D721Med (cell line): ENCODE measurements at regions not wholly inside any gene's neighbourhood (a gene's known extent, or its start where the extent isn't known, plus 50 kb on each side); places are given as distances from the start of the nearest gene placed in this dataset.
"Not testable (repeated sequence)": the region's sequence is repeated elsewhere in the genome, so short reads cannot be mapped to it uniquely, and the experiment has no call there.

Source experiments
- DNase-seq: peaks from one replicate; pipeline ENCODE4 v3.0.0; 2011; ENCODE audit warnings: low spot score; ENCODE audit not compliant: insufficient read length
- FAIRE-seq: peaks from 2 replicates; lab custom pipeline; 2011; peaks lifted over from hg19 to GRCh38; lab: Jason Lieb, UNC
- TF ChIP-seq, protein P1 (sequence below): IDR thresholded peaks from 2 replicates; pipeline ENCODE4 v1.5.1; 2012; ENCODE audit warnings: mild to moderate bottlenecking, control low read depth; ENCODE audit not compliant: insufficient read depth; ENCODE audit errors: missing control alignments

DNA sequence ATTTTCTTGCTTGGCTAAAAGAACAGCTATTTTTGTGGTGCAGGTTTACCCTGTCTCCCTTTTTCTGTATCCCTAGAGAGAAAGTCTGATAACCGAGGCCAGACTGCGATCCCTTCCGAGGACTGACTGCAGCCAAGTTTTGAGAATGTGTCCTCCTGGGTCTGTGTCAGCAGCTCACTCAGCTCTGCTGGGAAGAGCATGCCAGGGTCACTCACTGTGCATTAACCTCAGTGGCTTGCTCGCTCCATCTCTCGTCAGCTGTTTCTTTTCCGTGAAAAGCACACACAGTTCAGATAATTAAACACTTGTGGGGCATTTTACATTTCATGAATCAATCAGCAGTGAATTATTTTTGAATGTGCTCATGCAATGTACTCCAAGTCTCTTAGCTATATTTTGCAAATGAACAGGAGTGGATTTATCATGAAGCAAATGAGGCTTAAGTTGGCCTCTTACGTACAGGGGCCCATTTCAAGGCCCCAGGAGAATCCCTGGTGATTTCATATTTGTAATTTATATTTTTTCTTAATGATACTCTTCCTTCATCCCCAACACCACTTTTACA, 252.1 kb downstream of the SMARCA2 start:
- DNase-seq: no peak
- no peak for FAIRE-seq

DNA sequence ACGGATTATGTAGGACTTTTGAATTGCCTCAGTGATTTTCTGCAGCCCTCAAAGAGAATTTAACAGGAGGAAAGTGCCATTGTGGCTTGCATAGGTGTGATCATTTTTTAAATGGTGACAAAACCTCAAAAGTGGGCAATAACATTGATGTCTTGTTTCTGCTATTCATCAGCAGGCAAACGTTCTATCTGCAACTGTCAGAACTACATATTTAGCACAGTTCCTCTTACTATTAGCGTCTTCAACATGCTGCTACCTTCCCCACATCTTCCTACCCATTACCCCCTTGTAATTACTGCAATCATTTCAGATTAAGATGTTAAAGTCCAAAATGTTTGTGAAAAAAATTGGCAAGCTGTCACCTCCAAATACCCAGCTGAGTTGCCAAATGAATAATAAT, 254.6 kb downstream of the SMARCA2 start:
- TF ChIP-seq, protein P1, sequence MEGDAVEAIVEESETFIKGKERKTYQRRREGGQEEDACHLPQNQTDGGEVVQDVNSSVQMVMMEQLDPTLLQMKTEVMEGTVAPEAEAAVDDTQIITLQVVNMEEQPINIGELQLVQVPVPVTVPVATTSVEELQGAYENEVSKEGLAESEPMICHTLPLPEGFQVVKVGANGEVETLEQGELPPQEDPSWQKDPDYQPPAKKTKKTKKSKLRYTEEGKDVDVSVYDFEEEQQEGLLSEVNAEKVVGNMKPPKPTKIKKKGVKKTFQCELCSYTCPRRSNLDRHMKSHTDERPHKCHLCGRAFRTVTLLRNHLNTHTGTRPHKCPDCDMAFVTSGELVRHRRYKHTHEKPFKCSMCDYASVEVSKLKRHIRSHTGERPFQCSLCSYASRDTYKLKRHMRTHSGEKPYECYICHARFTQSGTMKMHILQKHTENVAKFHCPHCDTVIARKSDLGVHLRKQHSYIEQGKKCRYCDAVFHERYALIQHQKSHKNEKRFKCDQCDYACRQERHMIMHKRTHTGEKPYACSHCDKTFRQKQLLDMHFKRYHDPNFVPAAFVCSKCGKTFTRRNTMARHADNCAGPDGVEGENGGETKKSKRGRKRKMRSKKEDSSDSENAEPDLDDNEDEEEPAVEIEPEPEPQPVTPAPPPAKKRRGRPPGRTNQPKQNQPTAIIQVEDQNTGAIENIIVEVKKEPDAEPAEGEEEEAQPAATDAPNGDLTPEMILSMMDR: no peak
- FAIRE-seq (no peak), DNase-seq (no peak)

More for the DNA sequence above, 252.1 kb downstream of the SMARCA2 start:
- TF ChIP-seq, protein P1: no peak

DNA sequence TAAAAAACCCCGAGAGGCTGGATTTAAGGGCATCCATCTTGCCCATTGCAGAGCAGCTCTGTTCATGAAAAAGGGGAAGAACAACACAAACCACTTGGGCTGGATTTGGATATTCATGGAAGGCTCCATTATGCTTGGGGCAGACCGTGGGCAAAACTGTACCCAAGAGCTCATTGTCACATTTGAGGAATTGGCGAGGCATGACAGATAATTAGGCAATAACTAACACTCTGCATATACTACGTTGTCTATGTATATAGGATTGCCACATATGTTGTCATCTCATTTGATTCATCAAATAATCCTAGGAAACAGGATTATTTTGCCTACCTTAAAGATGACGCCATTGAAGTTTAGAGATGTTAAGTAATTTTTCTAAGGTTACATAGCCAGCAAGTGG, 255.4 kb downstream of the SMARCA2 start:
- no peak for FAIRE-seq
- TF ChIP-seq, protein P1: no peak

DNA sequence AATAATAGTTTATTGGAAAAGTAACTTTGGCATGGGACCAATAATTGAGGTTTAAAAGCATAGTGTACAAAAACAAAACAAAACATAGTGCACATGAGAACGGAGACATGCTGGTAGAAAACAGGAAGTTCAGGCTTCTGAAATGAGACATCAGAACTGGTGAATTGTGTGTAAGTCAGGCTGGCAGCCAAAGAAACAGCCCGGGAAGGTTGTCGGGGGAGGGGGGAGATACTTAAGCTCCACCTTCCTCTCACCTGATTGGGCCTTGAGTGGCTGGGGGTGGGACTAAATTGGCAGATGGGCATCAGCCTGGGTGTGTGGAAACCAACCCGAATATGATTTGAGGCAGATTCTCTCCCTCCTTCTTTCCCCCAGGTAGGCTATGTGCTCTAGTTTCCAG, 256.3 kb downstream of the SMARCA2 start:
- TF ChIP-seq, protein P1: no peak
- FAIRE-seq: no peak
- no peak for DNase-seq

More for the DNA sequence above, 255.4 kb downstream of the SMARCA2 start:
- DNase-seq: no peak

DNA sequence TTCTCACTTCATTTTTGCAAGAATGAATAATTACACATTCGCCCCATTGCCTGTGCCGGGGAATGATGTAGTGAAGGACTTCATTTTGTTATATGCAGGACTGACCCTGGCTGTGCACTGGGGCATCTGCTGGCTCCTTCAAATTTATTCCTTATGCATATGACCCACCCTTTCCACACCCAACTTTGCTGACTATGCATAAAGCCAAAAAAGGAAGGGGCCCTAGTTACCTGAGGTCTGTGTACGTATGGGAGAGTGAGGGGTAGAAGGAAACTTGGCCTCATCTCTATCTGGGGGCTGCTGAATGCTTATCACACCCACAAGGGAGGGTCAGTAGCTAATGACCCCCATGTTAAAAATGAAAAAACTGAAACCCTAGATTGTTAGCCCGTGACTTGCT, 259.6 kb downstream of the SMARCA2 start:
- FAIRE-seq (no peak), DNase-seq (no peak)
- TF ChIP-seq, protein P1: no peak

DNA sequence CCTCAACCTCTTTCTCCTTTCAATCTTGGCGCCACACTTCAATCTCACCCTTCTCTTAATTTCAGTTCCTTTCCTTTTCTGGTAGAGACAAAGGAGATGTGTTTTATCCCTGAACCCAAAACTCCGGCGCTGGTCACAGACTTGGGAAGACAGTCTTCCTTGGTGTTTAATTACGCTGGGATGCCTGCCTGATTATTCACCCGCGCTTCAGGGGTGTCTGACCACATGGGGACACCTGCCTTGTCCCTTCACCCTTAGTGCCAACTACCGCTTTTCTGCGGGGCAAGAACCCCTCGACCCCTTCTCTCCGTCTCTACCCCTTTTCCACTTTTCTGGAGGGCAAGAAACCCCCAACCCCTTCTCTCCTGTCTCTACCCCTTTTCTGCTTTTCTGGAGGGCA, 261.1 kb downstream of the SMARCA2 start:
- TF ChIP-seq, protein P1: no peak
- FAIRE-seq (no peak), DNase-seq (no peak)

DNA sequence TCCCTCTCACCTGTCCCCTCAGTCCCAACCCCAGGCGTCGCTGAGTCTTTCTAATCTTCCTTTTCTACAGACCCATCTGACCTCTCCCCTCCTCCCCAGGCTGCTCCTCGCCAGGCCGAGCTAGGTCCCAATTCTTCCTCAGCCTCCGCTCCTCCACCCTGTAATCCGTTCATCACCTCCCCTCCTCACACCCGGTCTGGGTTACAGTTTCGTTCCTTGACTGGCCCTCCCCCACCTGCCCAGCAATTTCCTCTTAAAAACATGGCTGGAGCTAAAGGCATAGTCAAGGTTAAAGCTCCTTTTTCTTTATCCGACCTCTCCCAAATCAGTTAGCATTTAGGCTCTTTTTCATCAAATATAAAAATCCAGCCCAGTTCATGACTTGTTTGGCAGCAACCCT, 262.0 kb downstream of the SMARCA2 start:
- DNase-seq, FAIRE-seq: not testable (repeated sequence)

DNA sequence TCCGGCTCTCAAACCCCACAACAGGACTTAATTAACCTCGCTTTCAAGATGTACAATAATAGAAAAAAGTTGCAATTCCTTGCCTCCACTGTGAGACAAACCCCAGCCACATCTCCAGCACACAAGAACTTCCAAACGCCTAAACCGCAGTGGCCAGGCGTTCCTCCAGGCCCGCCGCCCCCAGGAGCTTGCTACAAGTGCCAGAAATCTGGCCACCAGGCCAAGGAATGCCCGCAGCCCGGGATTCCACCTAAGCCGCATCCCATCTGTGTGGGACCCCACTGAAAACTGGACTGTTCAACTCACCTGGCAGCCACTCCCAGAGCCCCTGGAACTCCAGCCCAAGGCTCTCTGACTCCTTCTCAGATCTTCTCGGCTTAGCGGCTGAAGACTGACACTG, 262.5 kb downstream of the SMARCA2 start:
- DNase-seq, FAIRE-seq: not testable (repeated sequence)

DNA sequence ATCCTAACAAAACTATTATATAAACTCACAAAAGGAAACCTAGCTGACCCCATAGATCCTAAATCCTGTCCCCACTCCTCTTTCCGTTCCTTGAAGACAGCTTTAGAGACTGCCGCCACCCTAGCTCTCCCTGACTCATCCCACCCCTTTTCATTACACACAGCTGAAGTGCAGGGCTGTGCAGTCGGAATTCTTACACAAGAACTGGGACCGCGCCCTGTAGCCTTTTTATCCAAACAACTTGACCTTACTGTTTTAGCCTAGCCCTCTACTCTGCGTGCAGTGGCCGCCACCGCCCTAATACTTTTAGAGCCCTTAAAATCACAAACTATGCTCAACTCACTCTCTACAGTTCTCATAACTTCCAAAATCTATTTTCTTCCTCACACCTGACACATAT, 264.0 kb downstream of the SMARCA2 start:
- FAIRE-seq, DNase-seq: not testable (repeated sequence)
